ENCODE measurements at regions not wholly inside any gene's neighbourhood (a gene's known extent, or its start where the extent isn't known, plus 50 kb on each side); places are given as distances from the start of the nearest gene placed in this dataset.
"Not testable (repeated sequence)": the region's sequence is repeated elsewhere in the genome, so short reads cannot be mapped to it uniquely, and the experiment has no call there.

DNA sequence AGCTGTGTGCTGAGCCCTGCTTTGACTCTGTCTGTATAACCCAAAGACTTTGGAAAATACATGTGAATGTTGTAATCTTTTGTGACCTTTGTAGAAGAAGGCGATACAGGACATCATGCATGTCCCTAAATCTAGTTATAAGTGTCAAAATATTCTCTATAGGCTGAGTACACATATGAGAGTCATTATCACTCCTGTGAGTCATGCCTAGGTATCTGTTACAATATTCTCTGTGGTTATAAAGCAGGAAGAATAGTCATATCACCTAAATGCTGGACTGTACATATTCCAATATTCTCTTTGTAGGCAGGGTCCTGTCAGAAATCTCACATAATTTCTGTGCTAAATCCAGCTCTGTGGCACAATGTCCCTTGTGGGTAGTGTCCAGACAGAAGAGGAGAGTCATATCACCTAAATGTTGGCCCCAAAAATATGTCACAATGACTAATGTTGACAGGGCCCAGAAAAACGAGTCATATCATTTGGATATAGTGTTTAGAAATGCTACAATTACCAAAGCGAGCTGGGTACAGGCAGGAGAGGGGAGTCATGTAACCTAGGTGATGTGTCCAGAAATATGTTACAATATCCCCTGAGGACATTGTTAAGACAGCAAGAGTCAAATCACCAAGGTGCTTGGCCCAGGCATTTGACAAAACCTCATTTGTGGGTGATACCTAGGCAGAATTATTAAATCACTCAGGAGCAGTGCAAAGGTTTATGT is 80.4 kb upstream of the BPY2B start:
- TF ChIP-seq CTCF (IDR thresholded peaks at IDR 0.05 in 4 of 5, conservative IDR thresholded peaks at IDR 0.05 in 1 of 5); POLR2A (IDR thresholded peaks at IDR 0.05): not testable (repeated sequence)
